Choroid plexus epithelial cell (primary cell): ENCODE measurements at regions not wholly inside any gene's neighbourhood (a gene's known extent, or its start where the extent isn't known, plus 50 kb on each side); places are given as distances from the start of the nearest gene placed in this dataset.
A peak's percentile ranks its signal among the peaks of the same experiment; 100 is the strongest.

ENCODE experiments used
- DNase-seq: peaks from one replicate; pipeline ENCODE4 v3.0.0-alpha.2; 2010; ENCODE audit warnings: low read depth
- H3K4me3 ChIP-seq: 2 replicates; pipeline ENCODE4 v1.5.1; 2011; ENCODE audit warnings: low read depth, mild to moderate bottlenecking, control low read depth, low read length, moderate library complexity
- CTCF ChIP-seq: conservative IDR thresholded peaks from 2 replicates; pipeline ENCODE4 v1.5.1; 2011; ENCODE audit warnings: low read depth, mild to moderate bottlenecking, control low read depth, inconsistent platforms, low read length, moderate library complexity

DNA sequence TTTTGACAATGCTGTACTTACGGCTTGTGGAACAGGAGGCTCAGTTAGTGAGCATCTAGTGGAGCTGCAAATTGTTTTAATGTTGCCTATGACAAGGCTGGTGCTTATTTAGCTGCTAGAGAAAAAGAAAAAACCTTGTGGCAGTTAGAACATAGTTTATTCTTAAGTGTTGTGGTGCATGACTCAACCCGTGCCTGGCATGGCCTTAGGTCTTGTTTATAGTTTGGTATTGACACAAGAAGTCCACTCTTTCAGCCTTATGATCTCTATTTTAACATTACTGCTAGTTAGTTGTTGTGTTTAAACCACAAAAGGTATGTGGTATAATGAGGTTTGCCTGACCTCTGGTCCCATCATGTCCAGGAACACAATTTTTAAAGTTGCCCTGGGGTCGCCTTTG, 744.6 kb downstream of the FAM181B start:
- peak; percentile 67 for DNase-seq
- TF ChIP-seq CTCF = no peak
- H3K4me3 ChIP-seq = no peak overlapping the region

GRCh38 chr11:81987829-81988472, 745.7 kb downstream of the FAM181B start:
- H3K4me3 ChIP-seq = no peak overlapping the region
- DNase-seq = peak; percentile 90
- TF ChIP-seq CTCF = no peak

DNA sequence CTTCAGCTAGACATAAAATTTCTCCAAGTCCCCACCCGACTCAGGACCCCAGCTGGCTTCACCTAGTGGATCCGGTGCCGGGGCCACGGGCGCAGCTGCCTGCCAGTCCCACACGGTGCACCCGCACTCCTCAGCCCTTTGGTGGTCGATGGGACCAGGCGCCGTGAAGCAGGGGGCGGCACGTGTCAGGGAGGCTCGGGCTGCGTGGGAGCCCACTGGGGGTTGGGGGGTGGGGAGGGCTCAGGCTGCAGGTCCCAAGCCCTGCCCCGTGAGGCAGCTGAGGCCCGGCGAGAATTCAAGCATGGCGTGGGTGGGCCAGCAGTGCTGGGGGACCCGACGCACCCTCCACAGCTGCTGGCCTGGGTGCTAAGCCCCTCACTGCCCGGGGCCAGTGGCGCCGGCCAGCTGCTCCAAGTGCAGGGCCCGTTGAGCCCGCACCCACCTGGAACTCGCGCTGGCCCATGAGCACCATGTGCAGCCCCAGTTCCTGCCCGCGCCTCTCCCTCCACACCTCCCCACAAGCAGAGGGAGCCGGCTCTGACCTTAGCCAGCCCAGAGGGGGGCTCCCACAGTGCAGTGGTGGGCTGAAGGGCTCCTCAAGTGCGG, 747.0 kb downstream of the FAM181B start:
- TF ChIP-seq CTCF = no peak
- DNase-seq = no peak
- H3K4me3 ChIP-seq = no peak overlapping the region

DNA sequence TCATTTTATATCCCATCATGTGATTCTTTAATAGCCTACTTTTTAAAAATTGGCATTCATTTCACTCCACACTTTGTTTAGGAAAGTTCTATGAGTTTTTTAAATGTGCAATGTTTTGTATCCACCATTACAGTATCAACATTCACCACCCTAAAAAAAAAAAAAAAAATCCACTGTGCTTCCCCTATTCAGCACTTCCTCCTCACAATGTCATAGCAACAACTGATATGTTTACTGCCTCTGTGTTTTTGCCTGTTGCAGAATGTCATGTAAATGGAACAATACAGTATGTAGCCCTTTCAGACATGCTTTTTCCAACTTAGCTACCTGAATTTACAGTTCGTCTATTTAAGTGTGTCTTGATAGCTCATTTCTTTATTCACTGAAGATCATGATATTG, 754.2 kb downstream of the FAM181B start:
- no peak for TF ChIP-seq CTCF
- no peak overlapping the region for H3K4me3 ChIP-seq
- no peak for DNase-seq

- no peak overlapping the region for H3K4me3 ChIP-seq
- no peak for DNase-seq
- no peak for TF ChIP-seq CTCF
Measured at GRCh38 chr11:81975261-81975900, 758.3 kb downstream of the FAM181B start.

DNA sequence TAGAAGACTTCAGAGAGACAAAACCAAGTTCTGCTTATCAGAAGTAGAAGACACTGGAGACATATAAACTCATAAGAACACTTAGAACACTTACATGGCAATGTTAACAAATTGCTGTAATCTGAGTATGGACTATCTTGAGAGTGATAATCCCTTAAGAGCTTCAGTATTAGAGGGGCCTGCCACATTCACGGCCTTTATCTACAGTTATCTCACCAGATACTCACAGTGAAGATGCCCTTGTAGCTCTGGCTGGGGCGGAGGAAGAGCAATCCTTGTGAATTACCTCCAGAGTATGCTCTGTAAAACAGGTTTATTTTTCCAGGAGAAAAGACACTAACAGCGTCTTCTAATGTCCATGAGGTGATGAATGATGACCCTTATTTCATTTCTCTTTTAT, 762.8 kb downstream of the FAM181B start:
- TF ChIP-seq CTCF = no peak
- no peak overlapping the region for H3K4me3 ChIP-seq
- no peak for DNase-seq

GRCh38 chr11:81967242-81967641, 766.4 kb downstream of the FAM181B start:
- no peak for TF ChIP-seq CTCF
- DNase-seq = peak; percentile 51
- H3K4me3 ChIP-seq = no peak overlapping the region
